ENCODE measurements at regions not wholly inside any gene's neighbourhood (a gene's known extent, or its start where the extent isn't known, plus 50 kb on each side); places are given as distances from the start of the nearest gene placed in this dataset.

- Histone ChIP-seq H3K4me1 (no peaks in the 10 kb centered on the region), H3K27me3 (no peaks in the 10 kb centered on the region), H3K27ac (no peak overlapping the region), H3K9me3 (no peaks in the 10 kb centered on the region), H3K36me3 (no peaks in the 10 kb centered on the region), H3K4me3 (no peak overlapping the region)
- TF ChIP-seq POLR2AphosphoS5 (IDR thresholded peaks at IDR 0.05) (no peak), POLR2A (IDR thresholded peaks at IDR 0.05) (no peak)
- TF ChIP-seq, protein P1, sequence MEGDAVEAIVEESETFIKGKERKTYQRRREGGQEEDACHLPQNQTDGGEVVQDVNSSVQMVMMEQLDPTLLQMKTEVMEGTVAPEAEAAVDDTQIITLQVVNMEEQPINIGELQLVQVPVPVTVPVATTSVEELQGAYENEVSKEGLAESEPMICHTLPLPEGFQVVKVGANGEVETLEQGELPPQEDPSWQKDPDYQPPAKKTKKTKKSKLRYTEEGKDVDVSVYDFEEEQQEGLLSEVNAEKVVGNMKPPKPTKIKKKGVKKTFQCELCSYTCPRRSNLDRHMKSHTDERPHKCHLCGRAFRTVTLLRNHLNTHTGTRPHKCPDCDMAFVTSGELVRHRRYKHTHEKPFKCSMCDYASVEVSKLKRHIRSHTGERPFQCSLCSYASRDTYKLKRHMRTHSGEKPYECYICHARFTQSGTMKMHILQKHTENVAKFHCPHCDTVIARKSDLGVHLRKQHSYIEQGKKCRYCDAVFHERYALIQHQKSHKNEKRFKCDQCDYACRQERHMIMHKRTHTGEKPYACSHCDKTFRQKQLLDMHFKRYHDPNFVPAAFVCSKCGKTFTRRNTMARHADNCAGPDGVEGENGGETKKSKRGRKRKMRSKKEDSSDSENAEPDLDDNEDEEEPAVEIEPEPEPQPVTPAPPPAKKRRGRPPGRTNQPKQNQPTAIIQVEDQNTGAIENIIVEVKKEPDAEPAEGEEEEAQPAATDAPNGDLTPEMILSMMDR (IDR thresholded peaks at IDR 0.05) = no peak
- intact Hi-C loops (cut with DNase I; ENCODE audit: low total_unique reads) = no loop called here
- no peak for DNase-seq (ENCODE audit: low spot score in 2 of 2)
These were observed 260.1 kb upstream of the SEMA3D start for GRCh38 chr7:85447004-85447403.

DNA sequence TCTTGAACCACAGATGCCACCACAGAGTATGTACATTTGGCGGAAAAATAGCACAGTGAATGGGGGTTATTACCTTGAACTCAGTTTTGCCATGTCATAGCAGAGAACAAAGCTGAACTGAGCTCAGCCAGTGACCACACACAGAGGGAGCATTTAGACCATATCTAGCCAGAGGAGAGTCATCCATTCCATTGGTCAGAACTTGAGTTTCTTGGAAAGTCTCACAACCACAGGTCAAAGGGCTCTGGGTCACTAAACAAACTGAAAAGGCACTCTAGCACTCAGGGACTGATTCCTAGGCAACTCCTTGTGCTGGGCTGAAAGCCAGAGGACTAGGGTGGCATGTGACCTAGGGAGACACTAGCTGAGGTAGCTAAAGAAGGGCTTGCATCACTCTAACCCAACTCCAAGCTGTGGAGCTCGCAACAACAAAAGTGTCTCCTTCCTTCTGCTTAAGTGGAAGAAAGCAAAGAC lies 239.7 kb upstream of the SEMA3D start:
- Histone ChIP-seq H3K4me1 (no peaks in the 10 kb centered on the region), H3K9me3 (no peaks in the 10 kb centered on the region), H3K36me3 (no peaks in the 10 kb centered on the region), H3K27ac (no peak overlapping the region), H3K4me3 (no peak overlapping the region), H3K27me3 (no peaks in the 10 kb centered on the region)
- TF ChIP-seq, protein P1 (IDR thresholded peaks at IDR 0.05) = no peak
- TF ChIP-seq POLR2AphosphoS5 (IDR thresholded peaks at IDR 0.05) (no peak), POLR2A (IDR thresholded peaks at IDR 0.05) (no peak)
- intact Hi-C loops (cut with DNase I; ENCODE audit: low total_unique reads) = no loop called here
- DNase-seq (ENCODE audit: low spot score in 2 of 2) = no peak

DNA sequence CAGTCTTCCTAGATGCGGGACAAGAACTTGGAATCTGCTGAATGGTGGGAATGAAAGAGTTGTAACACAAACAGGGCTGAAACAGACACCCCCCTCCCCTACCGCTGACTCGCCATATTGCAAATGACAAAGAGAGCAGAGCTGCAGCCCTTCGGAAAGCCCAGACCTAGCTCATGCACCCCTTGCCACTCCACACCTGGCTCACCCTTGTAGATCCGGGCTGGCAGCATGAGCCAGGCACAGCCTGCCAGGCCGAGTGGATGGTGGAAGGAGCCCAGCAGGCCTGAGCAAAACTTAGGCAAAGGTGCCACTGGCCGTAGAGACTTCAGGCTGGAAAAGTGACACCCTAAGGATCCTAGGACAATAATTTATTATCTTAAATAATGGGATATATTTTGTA lies 237.4 kb upstream of the SEMA3D start:
- TF ChIP-seq POLR2AphosphoS5 (IDR thresholded peaks at IDR 0.05) (no peak), POLR2A (IDR thresholded peaks at IDR 0.05) (no peak)
- TF ChIP-seq, protein P1 (IDR thresholded peaks at IDR 0.05) = no peak
- no peak for DNase-seq (ENCODE audit: low spot score in 2 of 2)
- no peaks in the 10 kb centered on the region for H3K4me1 ChIP-seq
- intact Hi-C loops (cut with DNase I; ENCODE audit: low total_unique reads) = no loop called here
- H3K27me3 ChIP-seq = no peaks in the 10 kb centered on the region
- no peak overlapping the region for H3K27ac ChIP-seq
- H3K4me3 ChIP-seq = no peak overlapping the region
- no peaks in the 10 kb centered on the region for H3K9me3 ChIP-seq
- no peaks in the 10 kb centered on the region for H3K36me3 ChIP-seq

DNA sequence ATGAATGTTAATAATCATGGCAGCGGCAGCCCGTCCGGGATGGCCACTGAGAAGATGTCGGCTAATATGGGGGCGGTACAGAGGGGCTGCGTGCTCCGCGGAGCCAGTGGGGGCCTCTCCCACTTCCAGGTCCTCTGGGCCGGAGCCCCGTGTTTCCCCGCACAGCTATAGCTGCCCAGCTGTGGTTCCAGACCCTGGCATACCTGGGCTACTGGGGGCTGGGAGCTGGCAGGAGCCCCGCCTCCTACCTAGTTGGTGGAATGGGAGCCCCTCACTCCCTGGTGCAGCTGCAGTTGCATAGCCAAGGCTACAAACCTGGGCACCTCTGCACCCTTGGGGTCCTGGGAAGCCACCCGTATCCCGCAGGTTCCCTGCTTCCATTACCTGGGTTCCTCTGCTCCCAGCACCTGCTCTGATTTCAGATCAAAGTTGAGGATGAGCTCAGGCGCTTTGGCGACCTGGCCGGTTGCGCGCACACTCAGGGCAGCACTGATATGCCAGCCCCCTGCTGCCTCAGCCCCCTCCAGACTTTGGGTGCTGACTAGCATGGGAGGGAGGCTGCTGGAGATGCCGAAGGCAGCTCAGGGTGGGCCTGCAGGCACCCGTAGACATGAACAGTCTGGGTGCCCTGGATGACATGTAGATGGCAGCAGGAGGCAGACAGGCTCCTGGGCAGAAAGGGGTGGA lies 236.5 kb upstream of the SEMA3D start:
- Histone ChIP-seq H3K27ac (no peak overlapping the region), H3K4me1 (no peaks in the 10 kb centered on the region), H3K27me3 (no peaks in the 10 kb centered on the region), H3K9me3 (no peaks in the 10 kb centered on the region), H3K4me3 (no peak overlapping the region), H3K36me3 (no peaks in the 10 kb centered on the region)
- DNase-seq (ENCODE audit: low spot score in 2 of 2) = no peak
- no peak for TF ChIP-seq POLR2AphosphoS5 (IDR thresholded peaks at IDR 0.05)
- TF ChIP-seq, protein P1 (IDR thresholded peaks at IDR 0.05) = no peak
- TF ChIP-seq POLR2A (IDR thresholded peaks at IDR 0.05) = no peak
- intact Hi-C loops (cut with DNase I; ENCODE audit: low total_unique reads) = no loop called here

- no peak for DNase-seq (ENCODE audit: low spot score in 2 of 2)
- H3K4me3 ChIP-seq = no peak overlapping the region
- intact Hi-C loops (cut with DNase I; ENCODE audit: low total_unique reads) = no loop called here
- H3K36me3 ChIP-seq = no peaks in the 10 kb centered on the region
- H3K27ac ChIP-seq = no peak overlapping the region
- H3K9me3 ChIP-seq = no peaks in the 10 kb centered on the region
- no peak for TF ChIP-seq POLR2A (IDR thresholded peaks at IDR 0.05)
- TF ChIP-seq, protein P1 (IDR thresholded peaks at IDR 0.05) = no peak
- no peak for TF ChIP-seq POLR2AphosphoS5 (IDR thresholded peaks at IDR 0.05)
- H3K4me1 ChIP-seq = no peaks in the 10 kb centered on the region
- no peaks in the 10 kb centered on the region for H3K27me3 ChIP-seq
These were observed 228.9 kb upstream of the SEMA3D start for GRCh38 chr7:85415743-85416142.

Data from breast epithelium (tissue), 4 donors.